ENCODE measurements at regions not wholly inside any gene's neighbourhood (a gene's known extent, or its start where the extent isn't known, plus 50 kb on each side); places are given as distances from the start of the nearest gene placed in this dataset.

- TF ChIP-seq RELB (IDR thresholded peaks at IDR 0.05; ENCODE audit: low read depth) (no peak), HDAC6 (IDR thresholded peaks at IDR 0.05; ENCODE audit: unreplicated experiment) (no peak)
Observed at GRCh38 chr1:29456685-29457435, 220.5 kb downstream of the PTPRU start (continued).

GRCh38 chr1:29455781-29456180, 219.5 kb downstream of the PTPRU start:
- no peaks in the 10 kb centered on the region for H4K20me1 ChIP-seq (ENCODE audit: control insufficient read depth, insufficient read depth)
- H3K36me3 ChIP-seq (ENCODE audit: control insufficient read depth in 2 of 2, insufficient read depth in 2 of 2, low read length in 1 of 2), result no peaks in the 10 kb centered on the region
- SMC1A ChIA-PET (ENCODE audit: uncharacterized antibody, unreplicated experiment), result no interaction called here
- H3K4me2 ChIP-seq (ENCODE audit: control insufficient read depth, insufficient read depth), result no peak overlapping the region
- in situ Hi-C loops (cut with MboI) (no loop called here), intact Hi-C loops (cut with micrococcal nuclease; ENCODE audit: unreplicated experiment) (no loop called here)
- no peak for FAIRE-seq
- H2AFZ ChIP-seq (ENCODE audit: control insufficient read depth, low read depth, low read length), result no peak overlapping the region
- POLR2A ChIA-PET, result no interaction called here
- H3K9ac ChIP-seq (ENCODE audit: control insufficient read depth, insufficient read depth, low read length), result no peak overlapping the region
- H3K27me3 ChIP-seq (replicated peaks in 1 of 2; ENCODE audit: control insufficient read depth in 2 of 2, insufficient read depth in 2 of 2, low read length in 1 of 2), result no peaks in the 10 kb centered on the region; a peak in 1 of 4 replicates
- H3K4me1 ChIP-seq (ENCODE audit: control insufficient read depth, insufficient read depth, low read length), result no peaks in the 10 kb centered on the region
- DNase-seq (ENCODE audit: low read depth, low spot score), result no peak
- no peak overlapping the region for H3K4me3 ChIP-seq
- no peak overlapping the region for H3K27ac ChIP-seq (ENCODE audit: control insufficient read depth, insufficient read depth)
- BruUV-seq (replicated peaks), result no TSS peak
- H3K9me3 ChIP-seq (replicated peaks; ENCODE audit: control insufficient read depth, insufficient read depth, low read length), result no peaks in the 10 kb centered on the region; the same call in 2 of the 3 replicates
- 18% methylated on average over 5 of the region's 5 CpGs for WGBS (ENCODE audit: insufficient coverage, insufficient replicate concordance, low lambda C conversion rate, missing lambda C conversion rate)
- CTCF ChIA-PET, result no interaction called here
- H3K79me2 ChIP-seq (ENCODE audit: control insufficient read depth, insufficient read depth, low read length), result no peaks in the 10 kb centered on the region
- RAD21 ChIA-PET (ENCODE audit: unreplicated experiment), result interaction anchor here (0.6 kb wide), 1 partner anchor 479 kb away, joined by 3 read pairs; no protein-coding TSS in a partner anchor
- TF ChIP-seq BCL11A (IDR thresholded peaks at IDR 0.05; ENCODE audit: low read depth, low read length) (no peak), FOXM1 (IDR thresholded peaks at IDR 0.05; ENCODE audit: low read depth, low read length) (no peak), REST (IDR thresholded peaks at IDR 0.05; ENCODE audit: low read depth, low read length) (no peak), NKRF (conservative IDR thresholded peaks at IDR 0.05) (no peak), TARDBP (IDR thresholded peaks at IDR 0.05; ENCODE audit: borderline replicate concordance) (no peak), SUZ12 (IDR thresholded peaks at IDR 0.05; ENCODE audit: unreplicated experiment) (no peak), FOS (IDR thresholded peaks at IDR 0.05; ENCODE audit: borderline replicate concordance, extremely low read depth, insufficient read length) (no peak), IRF4 (IDR thresholded peaks at IDR 0.05; ENCODE audit: low read depth, low read length) (no peak), WRNIP1 (IDR thresholded peaks at IDR 0.05; ENCODE audit: borderline replicate concordance, low read depth, low read length) (no peak), ZZZ3 (IDR thresholded peaks at IDR 0.05; ENCODE audit: control insufficient read depth, insufficient read length, low read depth) (no peak), YBX1 (IDR thresholded peaks at IDR 0.05) (no peak), ESRRA (IDR thresholded peaks at IDR 0.05; ENCODE audit: low read length) (no peak)
- no peak for ATAC-seq
